GM12892 (cell line): ENCODE measurements at regions not wholly inside any gene's neighbourhood (a gene's known extent, or its start where the extent isn't known, plus 50 kb on each side); places are given as distances from the start of the nearest gene placed in this dataset.
A peak's percentile ranks its signal among the peaks of the same experiment; 100 is the strongest.
"Not testable (repeated sequence)": the region's sequence is repeated elsewhere in the genome, so short reads cannot be mapped to it uniquely, and the experiment has no call there.

Source experiments
- DNase-seq: peaks from one replicate; pipeline ENCODE4 v3.0.0; 2011; ENCODE audit not compliant: insufficient read length
- FAIRE-seq: peaks from 2 replicates; lab custom pipeline; 2011; peaks lifted over from hg19 to GRCh38; lab: Jason Lieb, UNC
- POLR2A ChIP-seq: IDR thresholded peaks from 2 replicates; pipeline ENCODE4 v1.6.1; 2011; ENCODE audit warnings: low read depth, low read length, control low read depth
- POLR2AphosphoS5 ChIP-seq: IDR thresholded peaks from 2 replicates; pipeline ENCODE4 v1.6.1; 2011; ENCODE audit warnings: low read depth, low read length, control low read depth
- TAF1 ChIP-seq: IDR thresholded peaks from 2 replicates; pipeline ENCODE4 v1.6.1; 2011; ENCODE audit warnings: low read depth, mild to moderate bottlenecking, control low read depth, low read length, borderline replicate concordance

DNA sequence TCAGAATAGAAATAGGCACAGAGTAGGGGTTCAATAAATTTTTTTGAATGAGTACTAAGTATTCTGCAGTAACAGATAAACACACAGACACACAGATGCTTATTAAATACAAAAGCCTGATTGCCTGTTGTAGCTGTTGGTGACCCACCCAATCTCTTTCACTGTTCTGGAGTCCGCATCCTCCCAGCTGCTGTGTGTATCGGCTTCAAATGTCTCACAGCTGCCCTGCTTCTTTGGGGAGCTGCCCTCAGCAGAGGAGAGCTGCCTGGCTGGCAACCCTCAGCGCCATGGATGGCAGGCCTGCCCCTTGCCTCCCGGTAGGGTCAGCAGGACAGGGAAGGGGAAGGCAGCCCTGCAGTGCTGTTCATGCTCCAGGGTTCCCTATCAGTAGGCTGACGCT is 50.5 kb upstream of the PRNP start:
- no peak for TF ChIP-seq POLR2A
- no peak for TF ChIP-seq TAF1
- no peak for TF ChIP-seq POLR2AphosphoS5
- FAIRE-seq = no peak
- DNase-seq = no peak

DNA sequence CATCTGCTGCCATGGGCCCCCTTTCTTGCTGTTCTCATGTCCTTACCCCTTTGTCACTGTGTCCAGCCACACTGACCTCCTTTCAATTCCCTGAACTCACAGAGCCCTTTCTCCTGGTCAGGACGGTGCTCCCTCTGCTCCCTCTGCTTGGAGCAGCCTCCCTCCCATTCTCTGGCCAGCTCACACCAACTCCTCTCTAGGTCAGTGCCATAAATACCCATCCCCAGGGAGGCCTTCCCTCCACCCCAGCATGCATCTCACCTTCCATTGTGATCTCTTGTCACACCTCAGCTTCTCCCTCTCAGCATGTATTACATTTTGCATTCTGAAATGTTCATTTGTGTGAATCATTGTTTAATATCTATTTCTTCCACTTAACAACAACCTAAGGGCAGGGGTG is 50.9 kb upstream of the PRNP start:
- no peak for FAIRE-seq
- no peak for DNase-seq
- no peak for TF ChIP-seq POLR2AphosphoS5
- no peak for TF ChIP-seq POLR2A
- TF ChIP-seq TAF1 = no peak

DNA sequence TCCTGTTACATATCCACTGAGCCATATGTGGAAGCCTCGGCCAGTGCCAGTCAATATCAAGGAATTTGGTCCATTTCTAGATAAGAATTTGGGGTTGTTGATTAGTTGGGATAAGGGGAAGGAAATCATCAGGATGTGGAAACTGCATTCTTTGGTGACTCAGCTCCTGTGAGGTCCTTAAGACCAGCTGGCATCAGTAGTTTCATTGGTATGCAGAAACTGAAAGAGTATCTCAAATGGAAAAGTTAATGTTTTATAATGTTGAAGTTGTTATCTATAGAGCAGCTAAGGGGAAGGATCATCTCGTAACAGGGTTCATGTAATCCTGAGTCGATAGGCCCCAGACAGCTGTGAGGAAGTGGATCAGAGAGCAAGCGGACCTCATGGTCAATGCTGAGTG is 52.5 kb upstream of the PRNP start:
- FAIRE-seq (no peak), DNase-seq (no peak)
- TF ChIP-seq POLR2A (no peak), POLR2AphosphoS5 (no peak), TAF1 (no peak)

DNA sequence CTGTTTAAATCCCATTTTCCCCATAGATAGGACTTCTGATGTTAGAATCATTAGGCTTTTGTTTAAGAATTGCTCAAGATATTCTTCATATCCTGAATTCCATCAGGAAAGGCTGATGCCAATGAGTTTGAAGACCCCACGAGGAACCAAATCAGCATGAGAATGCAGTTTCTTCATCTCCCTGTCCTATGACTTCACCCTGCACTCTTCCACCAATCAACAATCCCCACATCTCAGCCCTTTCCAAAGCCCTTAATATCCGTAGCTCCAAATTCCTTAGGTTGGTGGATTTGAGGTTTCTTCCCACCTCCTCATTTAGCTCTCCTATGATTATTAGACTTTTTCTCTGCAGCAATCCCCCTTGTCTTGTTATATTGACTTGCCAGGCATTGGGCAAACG is 52.9 kb upstream of the PRNP start:
- DNase-seq (no peak), FAIRE-seq (no peak)
- TF ChIP-seq POLR2AphosphoS5 (no peak), POLR2A (no peak), TAF1 (no peak)

DNA sequence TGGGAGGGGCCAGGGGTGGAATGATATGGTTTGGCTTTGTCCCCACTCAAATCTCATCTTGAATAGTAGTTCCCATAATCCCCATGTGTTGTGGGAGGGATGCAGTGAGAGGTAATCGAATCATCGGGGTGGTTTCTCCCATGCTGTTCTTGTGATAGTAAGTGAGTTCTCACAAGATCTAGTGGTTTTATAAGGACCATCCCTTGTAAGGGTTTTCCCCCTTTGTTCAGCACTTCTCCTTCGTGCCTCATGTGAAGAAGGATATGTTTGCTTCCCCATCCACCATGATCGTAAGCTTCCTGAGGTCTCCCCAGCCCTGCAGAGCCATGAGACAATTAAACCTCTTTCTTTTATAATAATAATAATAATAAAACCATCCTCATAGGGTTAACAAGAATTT is 53.4 kb upstream of the PRNP start:
- DNase-seq = no peak
- FAIRE-seq = no peak
- no peak for TF ChIP-seq POLR2AphosphoS5
- no peak for TF ChIP-seq TAF1
- TF ChIP-seq POLR2A = no peak

DNA sequence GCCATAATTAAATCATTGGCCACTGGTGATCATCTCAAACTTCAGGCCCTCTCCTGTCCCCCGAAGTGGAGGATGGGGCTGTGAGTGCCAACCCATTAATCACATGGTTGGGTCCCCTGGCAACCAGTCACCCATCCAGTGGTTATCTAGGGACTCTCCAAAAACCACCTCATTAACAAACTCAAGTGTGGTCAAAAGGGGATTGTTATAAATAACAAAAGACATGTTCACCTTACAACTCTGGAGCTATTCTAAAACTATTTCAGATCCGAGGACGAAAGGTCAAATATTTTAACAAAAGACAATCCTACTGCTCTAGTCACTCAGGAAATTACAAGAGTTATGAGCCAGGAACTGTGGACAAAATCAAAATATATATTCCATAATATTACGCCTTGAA is 60.0 kb upstream of the PRNP start:
- TF ChIP-seq POLR2AphosphoS5 = no peak
- TF ChIP-seq POLR2A = no peak
- TF ChIP-seq TAF1 = no peak
- FAIRE-seq = no peak

DNA sequence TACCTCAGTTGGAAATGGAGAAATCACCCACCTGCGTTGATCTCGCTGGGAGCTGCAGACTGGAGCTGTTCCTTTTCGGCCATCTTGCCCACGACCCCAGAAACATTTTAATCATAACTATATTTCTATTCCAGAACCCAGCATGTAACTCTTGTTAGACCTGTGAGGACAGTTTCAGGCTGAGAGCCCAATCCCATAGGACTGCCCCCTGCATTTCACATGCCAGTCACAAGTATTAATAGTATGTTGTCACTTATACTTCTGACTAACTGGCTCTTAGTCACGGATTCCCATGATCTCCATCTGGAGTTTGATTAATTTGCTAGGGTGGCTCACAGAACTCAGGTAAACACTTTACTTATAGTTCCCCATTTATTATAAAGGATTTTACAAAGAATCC is 60.6 kb upstream of the PRNP start:
- FAIRE-seq = no peak
- no peak for TF ChIP-seq TAF1
- no peak for TF ChIP-seq POLR2A
- TF ChIP-seq POLR2AphosphoS5 = no peak
- no peak for DNase-seq

More for the DNA sequence above, 60.0 kb upstream of the PRNP start:
- no peak for DNase-seq

DNA sequence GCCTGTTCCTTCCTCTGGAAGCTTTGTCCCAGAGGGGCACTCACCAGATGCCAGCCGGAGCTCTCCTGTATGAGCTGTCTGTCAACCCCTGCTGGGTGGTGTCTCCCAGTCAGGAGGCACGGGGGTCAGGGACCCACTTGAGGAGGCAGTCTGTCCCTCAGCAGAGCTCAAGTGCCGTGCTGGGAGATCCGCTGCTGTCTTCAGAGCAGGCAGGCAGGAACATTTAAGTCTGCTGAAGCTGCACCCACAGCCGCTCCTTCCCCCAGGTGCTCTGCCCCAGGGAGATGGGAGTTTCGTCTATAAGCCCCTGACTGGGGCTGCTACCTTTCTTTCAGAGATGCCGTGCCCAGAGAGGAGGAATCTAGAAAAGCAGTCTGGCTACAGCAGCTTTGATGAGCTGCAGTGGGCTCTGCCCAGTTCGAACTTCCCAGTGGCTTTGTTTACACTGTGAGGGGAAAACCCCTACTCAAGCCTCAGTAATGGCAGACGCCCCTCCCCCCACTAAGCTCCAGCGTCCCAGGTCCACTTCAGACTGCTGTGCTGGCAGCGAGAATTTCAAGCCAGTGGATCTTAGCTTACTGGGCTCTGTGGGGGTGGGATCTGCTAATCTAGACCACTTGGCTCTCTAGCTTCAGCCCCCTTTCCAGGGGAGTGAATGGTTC is 61.5 kb upstream of the PRNP start:
- DNase-seq, FAIRE-seq: not testable (repeated sequence)

DNA sequence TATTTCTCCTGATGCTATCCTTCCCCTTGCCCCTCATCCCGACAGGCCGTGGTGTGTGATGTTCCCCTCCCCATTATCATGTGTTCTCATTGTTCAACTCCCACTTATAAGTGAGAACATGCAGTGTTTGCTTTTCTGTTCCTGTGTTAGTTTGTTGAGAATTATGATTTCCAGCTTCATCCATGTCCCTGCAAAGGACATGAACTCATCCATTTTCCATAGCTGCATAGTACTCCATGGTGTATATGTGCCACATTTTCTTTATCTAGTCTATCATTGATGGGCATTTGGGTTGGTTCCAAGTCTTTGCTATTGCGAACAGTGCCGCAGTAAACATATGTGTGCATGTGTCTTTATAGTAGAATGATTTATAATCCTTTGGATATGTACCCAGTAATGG is 67.1 kb upstream of the PRNP start:
- FAIRE-seq, DNase-seq: not testable (repeated sequence)

DNA sequence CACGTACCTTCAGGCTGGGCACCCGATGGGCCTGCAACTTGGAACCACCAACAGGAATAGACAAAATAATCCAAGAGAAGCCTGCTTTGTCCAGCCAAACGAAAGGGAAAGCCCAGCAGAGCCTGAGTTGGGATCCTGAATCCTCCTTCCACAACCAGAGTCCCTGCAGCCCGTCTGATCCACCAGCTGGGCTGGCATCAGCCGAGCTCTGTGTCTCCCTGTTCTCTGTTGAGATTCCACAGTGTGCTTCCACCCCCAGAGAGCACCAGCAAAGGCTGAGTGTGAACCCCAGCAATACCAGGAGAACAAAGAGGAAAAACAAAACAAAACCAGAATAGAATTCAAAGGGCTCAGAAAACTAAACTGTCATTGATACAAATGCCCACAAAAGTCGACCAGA is 68.8 kb upstream of the PRNP start:
- no peak for DNase-seq
- TF ChIP-seq TAF1 = no peak
- no peak for TF ChIP-seq POLR2AphosphoS5
- TF ChIP-seq POLR2A = no peak
- no peak for FAIRE-seq

DNA sequence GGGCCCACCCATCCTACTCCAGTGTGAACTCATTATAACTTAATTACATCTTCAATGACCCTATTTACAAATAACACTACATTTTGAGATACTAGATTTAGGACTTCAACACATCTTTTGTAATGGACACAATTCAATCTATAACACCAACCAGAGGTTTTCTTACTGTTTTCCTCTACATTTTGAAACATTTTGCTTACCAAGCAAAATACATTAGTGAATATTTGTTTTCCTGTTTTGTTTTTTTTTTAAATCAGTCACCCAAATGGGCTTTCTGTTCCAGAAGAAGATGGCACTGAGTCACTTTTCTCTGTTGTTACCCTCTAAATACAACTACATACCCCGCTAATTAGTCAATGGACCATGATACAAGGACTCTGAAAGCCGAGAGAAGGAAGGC is 69.2 kb upstream of the PRNP start:
- FAIRE-seq (no peak), DNase-seq (no peak)
- TF ChIP-seq TAF1 (no peak), POLR2AphosphoS5 (no peak), POLR2A (no peak)

DNA sequence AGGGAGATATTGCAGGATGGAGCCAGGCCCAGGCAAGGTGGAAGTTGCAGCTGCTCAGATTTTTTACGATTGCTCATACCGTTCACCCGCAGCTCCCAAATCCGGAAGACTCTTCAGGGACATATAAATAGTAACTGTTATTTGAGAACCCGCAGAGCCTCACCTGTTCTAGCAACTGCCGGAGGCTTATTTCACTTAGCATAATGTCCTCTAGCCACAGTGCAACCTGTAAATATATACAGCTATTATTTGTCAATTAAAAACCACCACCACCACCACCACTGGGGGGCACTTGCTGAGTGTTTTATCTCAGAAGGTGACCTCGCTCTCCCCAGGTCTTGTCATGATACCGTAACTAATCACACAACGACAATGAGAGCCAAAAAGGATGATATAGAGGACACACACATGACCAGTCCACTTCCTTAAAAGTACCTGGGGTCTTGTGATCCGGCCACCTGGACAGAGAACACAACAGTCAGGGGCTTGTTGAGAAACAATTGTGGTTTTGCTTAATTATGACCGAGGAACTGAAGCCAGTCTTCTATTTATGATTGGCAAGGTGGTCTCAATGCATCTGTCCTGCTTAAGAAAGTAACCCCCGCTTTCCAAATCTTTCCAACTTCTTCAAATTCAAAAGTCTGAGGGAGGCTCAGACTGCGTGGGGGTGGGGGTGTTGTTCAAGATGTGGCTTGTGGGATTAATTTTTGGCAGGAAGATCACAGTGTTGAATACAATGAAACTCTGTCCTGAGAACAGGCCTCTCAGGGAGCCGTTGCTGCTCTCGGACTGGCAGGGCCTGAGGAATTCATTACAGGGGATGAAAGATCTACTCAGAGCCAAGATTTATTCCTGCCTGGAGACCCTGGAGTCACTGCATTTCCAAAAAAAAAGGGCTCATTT is 72.3 kb upstream of the PRNP start:
- FAIRE-seq (peak; percentile 17), DNase-seq (no peak)
- TF ChIP-seq POLR2AphosphoS5 (no peak), POLR2A (no peak)
